GM04504 (cell line): ENCODE measurements at regions not wholly inside any gene's neighbourhood (a gene's known extent, or its start where the extent isn't known, plus 50 kb on each side); places are given as distances from the start of the nearest gene placed in this dataset.

Experiments
- DNase-seq: peaks from one replicate; pipeline ENCODE4 v3.0.0-alpha.2; 2012; ENCODE audit warnings: low read depth

DNA sequence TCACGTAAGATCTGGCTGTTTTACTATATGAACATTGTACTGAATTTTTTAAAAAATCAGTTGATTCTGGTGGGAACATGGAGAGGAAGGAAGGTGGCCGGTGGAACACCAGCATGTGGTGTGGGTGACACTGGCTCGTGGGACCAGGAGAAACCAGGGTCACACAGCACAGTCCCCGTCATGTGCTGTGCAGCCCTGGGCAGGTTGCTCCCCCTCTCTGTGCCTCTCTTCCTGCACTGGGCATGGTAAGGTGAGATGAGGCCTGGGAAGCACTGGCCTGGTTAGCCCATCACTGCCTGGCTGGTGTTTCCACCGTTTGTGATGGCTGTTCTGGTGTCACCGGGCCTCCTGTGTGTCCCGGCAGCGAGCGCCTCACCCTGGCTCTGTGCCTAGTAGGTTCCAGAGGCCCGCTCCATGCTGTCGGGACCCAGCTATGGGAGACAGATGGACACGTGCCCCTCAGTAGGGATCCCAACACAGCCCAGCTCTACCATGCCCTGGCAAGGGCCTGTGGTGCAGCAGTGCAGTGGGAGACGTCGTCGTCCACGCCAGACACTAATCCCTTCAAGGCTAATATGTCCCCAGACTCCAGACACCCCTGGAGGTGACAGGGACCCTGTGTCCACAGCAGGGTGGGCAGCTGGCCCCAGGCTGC is 88.2 kb upstream of the LINC01488 start:
- DNase-seq, result no peak

DNA sequence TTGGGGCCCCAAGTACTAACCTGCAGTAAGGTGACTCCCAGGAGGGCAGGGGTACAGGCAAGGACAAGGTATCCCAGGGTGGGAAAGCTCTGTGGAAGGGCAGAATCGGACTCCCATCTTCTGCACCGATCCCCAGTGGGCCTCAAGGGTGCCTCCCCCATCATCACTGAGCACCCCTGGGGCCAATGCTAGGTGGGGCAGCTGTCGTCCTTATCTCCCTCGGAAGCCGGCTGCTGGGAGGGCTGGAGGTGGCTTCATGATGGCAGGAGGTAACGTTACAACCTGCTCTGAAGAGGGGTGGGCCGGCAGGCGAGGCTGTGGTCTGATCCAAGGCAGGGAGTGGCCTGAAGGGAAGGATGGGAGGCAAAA is 87.6 kb upstream of the LINC01488 start:
- no peak for DNase-seq

DNA sequence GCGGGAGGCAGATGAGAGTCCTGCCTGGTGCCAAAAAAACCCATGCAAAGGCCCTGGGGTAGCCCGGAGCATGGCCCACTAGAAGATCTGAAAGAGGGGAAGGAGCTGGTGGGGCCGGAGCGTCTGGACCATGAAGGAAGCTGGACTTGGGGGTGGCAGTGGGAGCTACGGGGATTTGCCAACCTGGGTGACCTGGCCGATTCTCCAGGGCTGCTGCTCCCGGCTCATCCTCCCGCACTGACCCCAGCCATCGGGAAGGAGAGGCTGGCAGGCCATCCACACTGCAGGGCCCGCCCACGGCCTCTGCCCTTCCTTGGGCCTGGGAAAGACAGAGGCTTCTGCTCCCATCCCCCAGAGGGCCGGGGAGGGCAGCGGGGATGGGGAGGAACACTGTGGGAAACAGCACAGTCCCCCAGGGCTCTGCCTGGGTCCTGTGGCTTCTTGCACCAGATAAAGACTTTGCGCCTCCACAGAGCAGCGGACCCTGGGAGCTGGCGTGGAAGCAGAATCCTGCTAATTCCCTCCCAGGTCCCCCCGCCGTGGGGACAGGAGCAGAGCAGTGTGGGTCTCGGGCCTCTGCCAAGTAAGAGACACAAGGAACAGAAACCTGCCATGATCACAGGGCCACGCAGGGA is 87.1 kb upstream of the LINC01488 start:
- no peak for DNase-seq

DNA sequence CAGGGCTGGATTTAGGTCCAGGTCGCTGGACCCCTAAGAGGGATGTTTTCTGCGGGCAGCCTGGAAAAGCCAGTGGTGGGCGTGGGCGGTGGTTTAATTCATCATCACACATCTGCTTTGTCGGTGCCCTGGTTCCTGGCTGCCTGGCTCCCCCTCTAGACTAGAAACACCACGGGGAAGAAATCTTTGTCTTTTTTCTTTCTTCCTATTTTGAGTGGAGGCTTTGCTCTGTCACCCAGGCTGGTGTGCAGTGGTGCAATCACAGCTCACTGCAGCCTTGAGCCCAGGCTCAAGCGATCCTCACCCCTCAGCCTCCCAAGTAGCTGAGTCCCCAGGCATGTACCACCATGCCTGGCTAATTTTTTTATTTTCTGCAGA is 86.6 kb upstream of the LINC01488 start:
- DNase-seq, result no peak

DNA sequence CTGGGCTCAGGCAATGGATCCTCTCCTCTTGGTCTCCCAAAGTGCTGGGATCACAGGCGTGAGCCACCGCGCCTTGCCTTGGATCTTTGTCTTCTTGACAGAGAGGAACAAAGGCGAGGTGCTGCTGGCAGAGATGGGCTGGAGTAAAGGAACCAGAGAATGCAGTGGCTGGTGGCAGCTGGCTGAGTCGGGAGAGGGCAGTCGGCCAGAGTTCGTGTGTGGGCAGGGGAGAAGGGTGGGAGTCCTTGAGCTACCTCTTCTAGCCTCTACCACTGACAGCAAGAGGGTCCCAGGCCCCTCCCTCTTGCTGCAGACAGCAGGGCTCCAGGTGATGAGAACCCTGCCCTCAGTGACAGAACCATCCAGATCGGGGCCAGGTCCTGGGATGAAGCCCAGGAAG is 86.2 kb upstream of the LINC01488 start:
- DNase-seq, result no peak

DNA sequence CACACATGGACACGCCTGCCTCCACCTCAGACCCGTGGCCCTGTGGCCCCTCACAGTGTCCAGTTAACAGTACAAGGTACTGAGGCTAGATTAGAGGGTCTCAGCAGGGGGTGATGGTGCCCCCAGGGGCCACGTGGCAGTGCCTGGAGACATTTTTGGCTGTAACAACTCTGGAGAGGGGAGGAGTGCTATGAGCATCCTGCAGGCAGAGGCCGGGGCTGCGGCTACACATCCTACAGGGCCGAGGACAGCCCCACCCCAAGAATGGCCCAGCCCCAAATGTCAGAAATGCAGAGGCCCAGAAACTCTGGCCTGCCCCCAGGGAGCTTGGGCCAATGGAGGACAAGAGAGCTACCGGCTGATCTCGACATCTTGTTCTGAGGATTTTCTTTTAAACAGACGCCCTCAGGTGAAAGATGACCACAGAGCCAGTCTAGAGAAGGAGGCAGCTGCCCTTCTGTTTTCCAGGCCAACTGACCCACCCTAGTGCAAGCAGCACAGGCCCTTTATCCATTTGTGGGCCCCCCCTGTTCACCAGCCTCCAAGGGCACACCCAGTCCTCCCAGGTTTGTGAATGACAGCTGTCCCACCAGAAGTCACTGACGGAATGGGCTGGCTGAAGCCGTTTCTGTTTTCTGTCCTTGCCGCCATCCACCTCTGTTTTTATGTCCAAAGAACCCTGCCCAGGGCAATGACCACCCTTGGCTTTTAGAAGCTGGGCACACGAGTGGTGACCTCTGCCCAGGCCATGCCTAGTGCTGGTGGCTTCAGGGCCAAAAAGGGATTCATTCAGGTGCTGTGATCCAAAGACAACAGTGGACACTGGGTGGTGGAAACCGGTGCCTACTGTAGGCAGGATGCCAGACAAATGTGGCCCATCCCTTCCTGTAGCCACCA is 85.2 kb upstream of the LINC01488 start:
- no peak for DNase-seq

DNA sequence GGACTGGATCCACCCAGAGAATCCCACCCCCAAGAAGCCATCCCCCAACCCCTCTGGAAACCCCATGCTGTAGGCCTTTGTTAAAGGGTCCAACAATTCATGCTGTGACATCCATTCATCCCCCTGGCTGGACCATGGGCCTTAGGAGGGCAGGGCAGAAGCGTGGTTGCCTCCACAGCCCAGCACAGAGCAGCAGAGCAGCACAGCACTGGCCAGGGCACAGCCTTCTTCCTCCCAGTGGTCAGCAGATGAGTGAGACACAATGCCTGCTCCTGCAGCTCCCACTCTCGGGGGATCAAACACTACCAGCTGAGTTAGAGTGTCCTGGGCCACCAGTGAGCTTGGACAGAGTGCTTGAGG is 84.5 kb upstream of the LINC01488 start:
- no peak for DNase-seq

DNA sequence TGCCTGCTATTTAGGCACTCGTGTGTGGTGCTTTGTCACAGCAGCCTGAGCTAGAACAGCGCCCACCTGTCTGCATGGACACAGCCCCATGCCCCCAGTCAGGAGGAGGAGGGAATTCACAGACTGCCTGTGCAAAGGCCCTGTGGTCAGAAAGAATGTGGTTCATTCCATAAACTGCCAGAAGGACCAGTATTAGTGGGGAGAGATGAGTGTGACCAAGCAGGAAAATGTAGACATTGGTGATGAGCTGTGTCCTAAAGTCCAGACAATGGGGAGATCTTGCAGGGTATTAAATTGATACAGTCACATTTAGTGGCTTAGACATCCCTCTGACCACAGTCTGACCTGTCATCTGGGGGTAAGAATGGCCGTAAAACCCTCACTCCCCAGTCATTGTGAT is 83.7 kb upstream of the LINC01488 start:
- no peak for DNase-seq

DNA sequence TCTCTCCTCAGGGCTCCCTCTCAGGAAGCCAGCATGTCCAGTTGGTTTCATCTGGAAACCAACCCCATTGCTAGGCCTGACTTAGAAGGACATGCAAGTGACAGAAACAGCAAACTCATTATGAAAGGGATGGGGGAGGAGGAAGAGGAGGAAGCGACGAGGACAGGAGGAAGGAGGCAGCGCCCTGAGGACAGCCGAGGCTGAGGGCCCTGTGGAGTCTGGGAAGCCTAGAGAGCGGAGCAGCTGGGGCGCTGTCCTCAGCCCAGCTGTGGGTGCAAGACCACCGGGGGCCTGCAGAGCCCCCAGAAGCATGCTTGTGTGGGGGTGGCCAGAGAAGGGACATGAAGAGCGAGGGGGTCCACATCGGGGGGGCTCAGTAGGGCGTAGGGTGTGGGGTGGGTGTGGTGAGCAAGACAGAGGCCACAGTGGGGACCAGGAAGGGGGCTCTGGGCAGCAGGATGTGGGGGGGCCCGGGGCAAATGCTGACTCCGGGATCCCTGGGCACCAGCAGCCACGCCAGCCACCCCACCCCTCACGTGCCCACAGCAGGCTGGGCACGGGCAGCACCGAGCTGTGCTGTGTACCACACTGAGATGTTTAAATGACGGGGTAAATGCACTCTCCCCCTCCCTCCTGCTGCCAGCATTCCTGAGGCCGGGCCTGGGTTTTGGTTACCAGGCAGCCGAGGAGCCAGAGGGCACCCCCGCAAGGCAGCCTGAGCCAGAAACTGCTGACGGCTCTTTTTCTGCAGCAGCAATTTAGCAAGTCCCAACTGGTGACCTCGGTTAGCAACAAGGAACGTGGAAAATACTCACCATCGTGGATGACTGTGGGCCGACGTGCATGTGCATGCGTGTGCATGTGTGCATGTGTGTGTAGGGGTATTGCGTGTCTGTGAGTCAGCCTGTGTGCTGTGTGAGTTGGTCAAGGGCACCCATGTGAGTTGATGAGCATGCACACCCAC is 82.7 kb upstream of the LINC01488 start:
- no peak for DNase-seq

DNA sequence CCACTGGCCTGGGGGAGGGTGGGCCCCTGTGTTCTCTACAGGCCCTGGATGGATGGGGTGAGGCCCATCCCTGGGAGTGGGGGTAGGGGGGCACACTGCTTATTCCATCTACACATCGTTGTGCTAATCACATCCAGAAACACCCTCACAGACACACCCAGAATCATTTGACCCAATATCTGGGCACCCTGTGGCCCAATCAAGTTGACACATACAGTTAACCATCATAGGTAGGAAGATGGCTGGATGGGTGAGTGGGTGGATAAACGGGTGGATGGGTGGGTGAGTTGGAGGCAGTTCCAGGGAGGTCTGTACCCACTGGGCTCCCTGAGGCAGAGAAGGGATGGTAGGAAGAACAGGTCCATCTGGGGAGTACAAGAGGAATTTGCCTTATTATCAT is 81.3 kb upstream of the LINC01488 start:
- DNase-seq, result no peak

DNA sequence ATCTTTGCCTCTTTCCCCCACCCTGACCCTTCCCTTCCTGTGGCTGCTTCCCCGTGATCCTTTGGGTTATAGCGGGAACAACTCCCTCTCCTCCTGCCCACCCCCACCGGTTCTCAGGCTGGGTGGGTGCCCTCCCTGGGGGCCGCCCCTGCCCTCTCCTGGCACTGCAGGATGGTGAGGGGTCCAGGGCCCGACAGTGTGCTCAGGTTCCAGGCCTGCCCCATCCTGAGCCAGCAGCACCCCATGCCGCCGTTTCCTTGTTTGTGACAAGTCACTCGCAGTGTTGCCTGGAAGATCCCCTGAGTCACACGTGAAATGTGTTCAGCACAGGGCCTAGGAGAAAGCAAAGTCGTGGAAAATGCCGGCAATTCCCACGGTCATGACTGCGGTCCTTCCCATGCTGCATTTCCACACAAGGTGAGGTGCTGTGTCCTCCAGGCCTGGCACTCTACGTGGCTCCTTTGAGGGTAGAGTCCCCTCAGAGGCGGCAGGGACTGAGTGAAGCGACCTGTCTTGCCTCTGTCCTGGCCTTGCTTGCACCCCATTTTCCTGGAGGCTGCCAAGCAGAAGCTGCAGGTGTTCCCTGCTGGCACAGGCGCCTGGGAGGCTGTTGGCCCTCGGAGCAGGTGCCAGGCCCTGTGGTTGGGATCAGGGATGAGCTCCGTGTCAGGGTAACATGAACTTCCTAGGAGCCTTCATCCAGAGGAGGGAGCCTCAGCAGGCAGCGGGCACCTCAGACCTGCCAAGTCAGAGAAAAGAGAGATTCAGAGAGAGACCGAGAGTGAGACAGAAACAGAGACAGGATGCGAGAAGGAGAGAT is 80.5 kb upstream of the LINC01488 start:
- DNase-seq, result no peak

DNA sequence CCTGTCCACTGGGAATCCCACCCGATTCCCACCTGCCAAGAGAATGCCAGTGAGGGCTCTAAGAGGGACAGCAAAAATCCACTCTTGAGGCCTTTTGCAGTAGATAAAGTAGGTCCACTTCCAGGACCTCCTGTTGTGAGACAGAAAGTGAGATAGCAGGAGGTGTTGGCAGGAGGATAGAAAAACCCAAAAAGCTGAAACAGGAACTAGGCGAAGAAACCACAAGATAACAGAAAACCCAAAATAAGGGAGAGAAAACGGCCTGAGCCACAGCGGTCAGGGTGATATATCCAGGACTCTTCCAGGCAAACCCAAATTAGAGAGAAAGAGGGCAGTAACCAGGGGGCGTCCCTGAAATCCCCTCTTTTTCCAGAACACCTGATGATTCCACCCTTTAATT is 79.7 kb upstream of the LINC01488 start:
- no peak for DNase-seq

DNA sequence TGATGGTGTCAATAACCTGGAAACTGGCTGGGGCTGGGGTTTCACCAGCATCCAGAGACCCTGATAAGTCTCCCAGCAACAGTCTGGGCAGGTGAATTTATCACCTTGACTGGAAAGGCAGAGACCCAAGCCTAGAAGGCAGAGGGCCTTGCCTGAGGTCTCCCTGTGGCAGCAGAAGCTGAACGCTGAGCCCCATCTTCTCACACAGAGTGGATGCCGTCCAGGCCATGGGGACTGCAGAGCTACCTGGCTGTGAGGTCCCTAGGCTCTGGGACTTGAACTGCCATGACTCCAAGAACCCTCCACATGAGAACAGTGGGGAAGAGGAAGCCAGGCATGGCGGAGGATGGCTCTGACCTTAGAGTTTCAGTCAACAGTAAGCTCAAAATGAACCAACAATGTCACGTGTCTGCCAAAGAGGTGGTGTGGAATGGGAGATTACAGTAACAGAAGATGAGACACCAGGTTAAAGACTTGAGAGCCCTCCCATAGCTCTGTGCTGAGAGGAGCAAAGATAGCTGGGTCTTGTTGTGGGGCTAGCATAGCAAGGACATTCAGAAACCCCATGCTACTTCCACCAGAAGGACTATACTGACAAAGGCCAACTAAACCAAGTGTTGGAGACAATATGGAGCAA is 79.1 kb upstream of the LINC01488 start:
- DNase-seq, result peak; percentile 41

DNA sequence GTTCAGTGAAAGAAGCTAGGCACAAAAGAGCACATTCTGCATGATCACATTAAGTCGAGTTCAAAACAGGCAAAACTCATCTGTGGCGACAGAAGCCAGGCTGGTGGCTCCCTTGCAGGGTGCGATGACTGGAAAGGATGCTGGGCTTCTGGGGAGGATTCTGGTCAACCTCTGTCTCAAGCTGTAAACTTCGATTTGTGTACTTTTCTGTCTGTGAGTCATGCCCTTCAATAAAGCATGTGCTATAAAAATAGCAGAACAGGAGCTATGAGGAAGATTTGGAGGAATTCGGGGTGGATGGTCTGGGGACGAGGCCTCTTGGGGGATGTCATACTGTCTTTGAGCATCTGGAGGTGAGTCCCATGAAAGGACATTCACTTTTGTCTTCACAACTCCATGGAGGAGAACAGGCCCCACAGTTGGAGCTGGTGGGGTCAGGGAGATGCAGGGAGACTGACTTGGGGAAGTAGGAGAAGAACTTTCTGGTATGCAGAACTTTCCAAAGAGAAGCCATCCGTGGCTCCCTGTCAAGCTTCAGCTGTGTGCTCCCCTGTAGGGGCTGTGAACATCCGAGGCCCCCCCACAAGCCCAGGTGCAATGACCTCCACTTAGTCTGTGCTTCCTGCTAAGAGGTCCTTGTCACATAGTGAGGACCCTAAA is 77.8 kb upstream of the LINC01488 start:
- DNase-seq, result peak; percentile 32

DNA sequence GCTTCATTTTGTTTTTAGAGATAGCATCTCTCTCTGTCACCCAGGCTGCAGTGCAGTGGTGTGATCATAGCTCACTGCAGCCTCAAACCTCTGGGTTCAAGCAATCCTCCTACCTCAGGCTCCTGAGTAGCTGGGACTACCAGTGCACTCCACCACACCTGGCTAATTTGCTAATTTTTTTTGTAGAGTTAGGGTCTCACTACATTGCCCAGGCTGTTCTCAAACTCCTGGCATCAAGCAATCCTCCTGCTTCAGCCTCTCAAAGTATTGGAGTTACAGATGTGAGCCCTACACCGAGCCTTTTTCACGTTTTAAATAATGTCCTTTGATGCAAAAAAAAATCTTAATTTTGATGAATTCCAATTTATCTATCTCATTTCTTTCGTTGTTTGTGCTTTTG is 75.4 kb upstream of the LINC01488 start:
- no peak for DNase-seq

DNA sequence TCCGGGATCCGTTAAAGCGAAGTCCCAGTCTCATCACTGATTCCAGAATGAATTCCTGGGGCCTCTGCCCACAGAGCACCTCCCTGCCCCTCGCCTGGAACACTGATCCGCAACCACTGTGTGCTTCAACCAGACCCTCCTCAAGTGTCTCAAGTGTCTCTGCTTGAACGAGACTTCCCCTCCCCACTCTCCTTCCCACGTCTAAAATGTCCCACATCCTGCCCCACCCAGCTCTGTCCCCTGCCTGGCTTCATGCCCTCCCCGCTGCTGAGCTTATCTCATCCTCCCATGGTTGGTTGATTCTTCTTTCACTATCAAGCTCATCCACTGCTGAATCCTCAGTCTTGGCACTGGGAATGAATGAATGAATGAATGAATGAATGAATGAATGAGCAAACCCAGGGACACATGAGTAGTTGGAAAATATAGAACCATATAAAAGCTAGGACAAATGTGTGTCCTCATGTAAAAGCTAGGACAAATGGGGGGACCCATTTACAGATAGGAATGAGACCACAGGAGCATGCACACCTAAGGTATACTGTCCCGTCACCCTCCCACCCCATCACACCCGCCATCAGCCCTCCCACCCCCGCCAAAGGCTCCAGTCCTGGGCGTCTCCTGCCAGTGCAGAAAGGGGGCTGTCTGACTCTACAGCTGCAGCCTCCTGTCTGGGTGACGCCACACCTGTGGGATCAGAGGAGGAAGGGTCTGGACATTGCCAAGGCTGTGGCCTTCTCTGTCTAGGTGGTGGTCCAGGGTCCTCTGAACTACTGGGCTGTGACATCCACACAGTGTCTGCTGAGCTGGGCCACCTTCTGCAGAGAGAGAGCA is 71.4 kb upstream of the LINC01488 start:
- DNase-seq, result no peak

DNA sequence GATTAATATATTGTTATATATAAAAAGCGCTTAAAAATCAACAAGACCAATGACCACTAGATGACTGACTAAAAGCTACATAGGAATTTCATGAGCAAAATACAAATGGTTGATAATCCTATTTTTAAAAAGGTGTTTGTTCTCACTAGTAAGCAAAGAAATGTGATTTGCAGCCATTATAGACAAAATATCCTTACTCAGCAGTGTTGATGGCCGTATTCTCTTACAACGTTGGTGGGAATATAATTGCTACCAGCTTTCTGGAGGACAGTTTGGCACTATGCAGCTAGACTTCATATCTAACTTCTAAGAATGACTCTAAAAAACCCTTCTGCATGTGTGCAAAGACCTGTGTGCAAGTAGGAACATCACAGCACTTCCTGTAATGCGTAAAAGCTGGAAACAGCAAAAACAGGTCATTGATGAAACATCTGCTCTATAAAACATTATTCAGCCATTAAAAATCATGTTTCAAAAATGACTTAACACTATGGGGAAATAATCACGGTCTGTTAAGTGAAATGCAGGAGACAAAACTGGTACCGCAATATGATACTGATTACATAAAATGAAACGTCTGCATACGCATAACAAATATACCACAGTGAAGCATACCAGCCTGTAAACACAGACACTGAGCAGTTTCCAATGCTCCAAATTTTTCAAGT is 70.1 kb upstream of the LINC01488 start:
- DNase-seq, result no peak

DNA sequence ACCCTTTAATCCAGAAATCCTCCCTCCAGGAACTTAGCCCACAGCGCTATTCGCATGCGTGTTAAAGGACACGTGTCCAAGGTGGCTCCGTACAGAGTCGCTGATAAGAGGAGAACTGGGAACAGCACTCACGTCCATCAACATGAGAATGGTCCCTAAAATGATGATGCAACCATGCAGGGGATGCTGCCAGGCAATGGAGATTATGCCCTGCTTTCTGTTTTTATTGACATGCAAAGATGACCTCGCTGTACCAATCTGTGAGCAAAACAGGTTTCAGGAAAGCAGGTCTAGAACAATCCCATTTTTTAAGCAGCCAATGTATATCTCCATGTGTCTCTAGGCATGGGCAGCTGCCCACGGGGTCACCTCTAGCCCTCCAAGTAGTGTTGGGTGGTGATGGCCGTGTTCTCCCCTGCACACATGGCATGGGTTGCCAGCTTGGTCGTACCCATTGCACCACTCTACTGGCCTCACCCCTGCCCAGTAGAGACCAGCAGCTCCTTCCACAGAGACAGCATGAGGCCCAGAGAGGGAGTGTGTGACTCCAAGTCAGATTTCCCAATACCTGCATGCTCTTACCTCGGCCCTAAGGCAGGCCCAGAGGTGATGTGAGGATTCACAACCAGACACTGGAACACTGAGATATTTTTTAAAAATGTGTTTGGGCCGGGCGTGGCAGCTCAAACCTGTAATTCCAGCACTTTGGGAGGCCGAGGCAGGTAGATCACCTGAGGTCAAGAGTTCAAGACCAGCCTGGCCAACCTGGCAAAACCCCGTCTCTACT is 68.3 kb upstream of the LINC01488 start:
- DNase-seq, result no peak
